ENCODE measurements at regions not wholly inside any gene's neighbourhood (a gene's known extent, or its start where the extent isn't known, plus 50 kb on each side); places are given as distances from the start of the nearest gene placed in this dataset.

GRCh38 chr6:4301871-4302270, 166.5 kb upstream of the ECI2 start:
- TF ChIP-seq CSDC2 (CRISPR knock-in tag; IDR thresholded peaks at IDR 0.05) (no peak), TCF4 (CRISPR knock-in tag; IDR thresholded peaks at IDR 0.05; ENCODE audit: borderline replicate concordance) (no peak), RARB (CRISPR knock-in tag; IDR thresholded peaks at IDR 0.05) (no peak), ISL1 (CRISPR knock-in tag; IDR thresholded peaks at IDR 0.05) (no peak), CREB5 (CRISPR knock-in tag; IDR thresholded peaks at IDR 0.05; ENCODE audit: low read depth) (no peak)

Measured in SK-N-SH treated with all-trans-retinoic acid at 6 μM for 48 hours (cell line).